PFSK-1 (cell line): ENCODE measurements at regions not wholly inside any gene's neighbourhood (a gene's known extent, or its start where the extent isn't known, plus 50 kb on each side); places are given as distances from the start of the nearest gene placed in this dataset.

ENCODE experiments used
- FOXP2 ChIP-seq: optimal IDR thresholded peaks from 2 replicates; pipeline ENCODE3; 2011; ENCODE audit warnings: borderline replicate concordance, control low read depth, inconsistent platforms; ENCODE audit not compliant: insufficient read depth; ENCODE audit errors: extremely low read length, extremely low read depth
- POLR2AphosphoS5 ChIP-seq: IDR thresholded peaks from 2 replicates; pipeline ENCODE4 v1.6.1; 2012; ENCODE audit warnings: low read depth, mild to moderate bottlenecking, control low read depth, low read length, moderate library complexity
- SIN3A ChIP-seq: IDR thresholded peaks from 2 replicates; pipeline ENCODE4 v1.6.1; 2012; ENCODE audit warnings: mild to moderate bottlenecking, low read length, moderate library complexity, borderline replicate concordance; ENCODE audit not compliant: insufficient read depth
- TAF1 ChIP-seq: IDR thresholded peaks from 2 replicates; pipeline ENCODE4 v1.6.1; 2012; ENCODE audit warnings: low read length, control low read depth, borderline replicate concordance; ENCODE audit not compliant: insufficient read depth
- TF ChIP-seq, protein P1 (sequence below), 2 experiments: IDR thresholded peaks; 2 replicates each; pipeline versions ENCODE4 v1.6.1 to v1.8.0; 2011 to 2012; ENCODE audit warnings: low read depth in 2 of 2, low read length in 2 of 2, control low read depth in 1 of 2, inconsistent platforms in 1 of 2, mild to moderate bottlenecking in 1 of 2, moderate library complexity in 1 of 2; ENCODE audit not compliant: insufficient read depth in 1 of 2

DNA sequence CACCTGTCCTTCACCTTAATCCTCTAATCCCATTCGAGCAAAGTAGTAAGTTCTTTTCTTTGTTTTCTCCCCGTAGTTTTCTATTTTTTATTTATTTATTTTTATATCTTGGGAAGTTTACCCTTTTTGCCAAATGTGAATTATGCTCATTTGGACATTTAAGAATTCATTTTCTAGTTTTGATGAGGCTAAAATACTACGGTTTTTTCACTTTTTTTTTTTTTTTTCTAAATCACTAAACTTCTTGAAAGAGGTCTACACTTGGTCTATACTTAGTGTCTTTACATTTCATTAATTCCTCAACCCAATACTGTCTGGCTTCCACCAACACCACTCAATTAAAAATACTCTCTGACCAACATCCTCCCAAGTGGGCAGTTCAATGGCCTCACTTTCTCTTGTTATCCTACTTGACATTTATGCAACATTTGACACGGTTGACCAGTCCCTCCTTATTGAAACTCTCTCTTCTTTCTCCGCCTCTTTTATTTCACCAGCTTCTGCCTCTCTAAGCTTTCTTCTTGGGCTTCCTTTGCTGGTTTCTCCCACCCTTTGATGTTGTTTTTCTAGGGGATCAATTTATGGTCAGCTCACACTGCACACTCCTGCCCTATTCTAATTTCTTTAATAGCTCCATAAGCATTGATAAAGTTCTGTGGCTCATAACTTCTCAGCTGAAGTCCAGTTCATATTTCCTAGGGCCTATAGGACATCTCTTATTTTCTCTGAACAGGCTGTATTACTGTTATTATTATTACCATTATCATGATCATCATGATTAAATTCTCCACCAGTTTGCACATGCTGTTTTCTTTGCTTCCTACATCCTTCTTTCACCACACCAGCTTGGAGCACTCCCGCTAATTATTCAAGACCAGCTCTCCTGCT lies 72.6 kb upstream of the CITED2 start:
- no peak for TF ChIP-seq POLR2AphosphoS5
- TF ChIP-seq, protein P1, sequence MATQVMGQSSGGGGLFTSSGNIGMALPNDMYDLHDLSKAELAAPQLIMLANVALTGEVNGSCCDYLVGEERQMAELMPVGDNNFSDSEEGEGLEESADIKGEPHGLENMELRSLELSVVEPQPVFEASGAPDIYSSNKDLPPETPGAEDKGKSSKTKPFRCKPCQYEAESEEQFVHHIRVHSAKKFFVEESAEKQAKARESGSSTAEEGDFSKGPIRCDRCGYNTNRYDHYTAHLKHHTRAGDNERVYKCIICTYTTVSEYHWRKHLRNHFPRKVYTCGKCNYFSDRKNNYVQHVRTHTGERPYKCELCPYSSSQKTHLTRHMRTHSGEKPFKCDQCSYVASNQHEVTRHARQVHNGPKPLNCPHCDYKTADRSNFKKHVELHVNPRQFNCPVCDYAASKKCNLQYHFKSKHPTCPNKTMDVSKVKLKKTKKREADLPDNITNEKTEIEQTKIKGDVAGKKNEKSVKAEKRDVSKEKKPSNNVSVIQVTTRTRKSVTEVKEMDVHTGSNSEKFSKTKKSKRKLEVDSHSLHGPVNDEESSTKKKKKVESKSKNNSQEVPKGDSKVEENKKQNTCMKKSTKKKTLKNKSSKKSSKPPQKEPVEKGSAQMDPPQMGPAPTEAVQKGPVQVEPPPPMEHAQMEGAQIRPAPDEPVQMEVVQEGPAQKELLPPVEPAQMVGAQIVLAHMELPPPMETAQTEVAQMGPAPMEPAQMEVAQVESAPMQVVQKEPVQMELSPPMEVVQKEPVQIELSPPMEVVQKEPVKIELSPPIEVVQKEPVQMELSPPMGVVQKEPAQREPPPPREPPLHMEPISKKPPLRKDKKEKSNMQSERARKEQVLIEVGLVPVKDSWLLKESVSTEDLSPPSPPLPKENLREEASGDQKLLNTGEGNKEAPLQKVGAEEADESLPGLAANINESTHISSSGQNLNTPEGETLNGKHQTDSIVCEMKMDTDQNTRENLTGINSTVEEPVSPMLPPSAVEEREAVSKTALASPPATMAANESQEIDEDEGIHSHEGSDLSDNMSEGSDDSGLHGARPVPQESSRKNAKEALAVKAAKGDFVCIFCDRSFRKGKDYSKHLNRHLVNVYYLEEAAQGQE (IDR thresholded peaks at IDR 0.05; ENCODE audit: insufficient read depth in 1 of 2, low read depth in 2 of 2, low read length in 2 of 2): no peak
- TF ChIP-seq TAF1: no peak
- TF ChIP-seq FOXP2: no peak

DNA sequence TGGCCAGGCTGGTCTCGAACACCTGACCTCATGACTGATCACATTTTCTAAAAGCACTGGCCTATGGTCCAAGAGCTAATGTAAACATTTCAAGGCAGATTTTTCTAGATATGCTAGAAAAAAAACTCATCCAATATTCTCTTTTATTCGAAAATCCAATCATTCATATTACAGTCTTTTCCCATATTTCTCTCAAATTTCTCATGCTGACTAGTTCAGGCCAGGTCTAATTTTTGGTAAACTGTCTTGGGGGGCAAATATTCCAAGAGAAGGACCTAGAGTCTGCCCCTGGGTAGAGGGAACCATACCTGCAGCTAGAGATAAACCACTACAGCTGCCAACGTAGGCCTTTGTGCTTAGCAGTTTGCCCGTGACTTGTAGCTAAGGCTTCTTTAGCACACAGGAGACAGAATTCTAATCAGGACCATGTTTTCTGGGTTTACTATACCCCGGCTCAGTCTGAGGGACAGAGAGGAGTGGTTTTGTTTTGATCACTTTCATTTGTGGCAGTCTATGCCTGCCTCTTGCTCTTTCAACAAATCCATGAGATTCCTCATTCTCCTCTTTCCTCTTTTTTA lies 71.8 kb upstream of the CITED2 start:
- TF ChIP-seq, protein P1 (IDR thresholded peaks at IDR 0.05; ENCODE audit: insufficient read depth in 1 of 2, low read depth in 2 of 2, low read length in 2 of 2): no peak

DNA sequence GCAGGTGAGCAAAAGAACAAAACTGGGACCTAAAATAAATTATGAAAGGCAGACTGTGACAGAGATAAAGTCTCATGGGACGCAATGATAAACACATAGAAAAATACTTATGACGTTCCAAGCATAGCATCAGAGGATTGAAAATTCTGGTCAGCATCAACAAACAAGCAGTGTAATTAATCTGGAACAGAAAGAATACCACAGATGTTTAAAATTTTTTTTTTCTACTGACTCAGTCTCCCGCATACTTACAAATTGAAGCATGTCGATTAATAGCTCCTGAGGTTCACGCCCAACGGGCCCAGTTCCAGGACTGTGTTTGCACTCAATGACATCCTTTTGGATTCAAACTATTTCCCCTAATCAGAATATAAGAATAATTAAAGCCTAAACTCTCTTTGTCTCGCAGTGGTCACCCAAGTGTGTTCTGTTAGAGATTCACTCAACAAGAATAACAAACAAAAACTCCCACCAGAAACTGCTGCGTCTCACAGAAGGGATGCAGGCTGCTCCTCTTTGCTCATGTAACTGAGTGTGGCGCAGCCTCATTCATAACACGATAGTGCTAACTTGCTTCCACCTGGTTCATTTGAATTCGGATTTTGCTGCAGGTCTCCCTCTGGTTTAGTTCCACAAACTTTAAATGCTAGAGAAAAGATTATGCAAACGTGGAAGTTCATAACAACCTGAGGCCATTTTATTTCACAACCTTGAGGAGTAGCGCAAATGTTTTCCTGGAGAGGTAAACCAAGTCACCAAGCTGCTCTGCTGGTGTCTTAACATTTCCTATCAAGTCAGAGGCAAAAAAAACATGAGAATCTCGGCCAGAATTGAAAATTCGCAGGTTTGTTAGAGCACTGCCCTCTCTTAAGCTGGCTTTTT lies 69.0 kb upstream of the CITED2 start:
- TF ChIP-seq, protein P1 (IDR thresholded peaks at IDR 0.05; ENCODE audit: insufficient read depth in 1 of 2, low read depth in 2 of 2, low read length in 2 of 2): no peak
- TF ChIP-seq FOXP2 (no peak), TAF1 (no peak), POLR2AphosphoS5 (no peak), SIN3A (no peak)

DNA sequence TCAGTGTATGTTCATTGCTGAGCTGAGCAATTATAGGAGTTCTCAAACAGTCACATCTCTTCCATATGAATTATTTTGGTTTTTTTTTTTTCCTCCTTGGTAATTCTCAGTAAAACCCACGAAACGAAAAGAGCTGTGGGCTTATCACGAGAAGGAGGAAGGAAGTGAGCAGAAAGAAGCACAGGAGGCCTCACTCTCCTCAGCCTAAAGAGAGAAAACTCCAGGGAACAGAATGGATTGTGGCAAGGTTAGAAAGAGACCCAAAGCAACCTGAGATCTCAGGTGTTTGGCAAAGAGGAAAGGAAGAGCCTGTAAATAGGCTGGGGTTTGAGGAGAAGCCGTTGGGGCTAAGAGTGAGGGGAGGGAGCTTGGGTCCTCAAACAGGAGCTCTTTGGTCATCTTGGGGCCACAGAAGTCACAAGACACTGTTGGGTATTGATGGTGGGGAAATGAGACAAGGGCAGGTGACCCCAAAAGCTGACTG lies 67.8 kb upstream of the CITED2 start:
- TF ChIP-seq FOXP2 (no peak), TAF1 (no peak), SIN3A (no peak), POLR2AphosphoS5 (no peak)
- TF ChIP-seq, protein P1 (IDR thresholded peaks at IDR 0.05; ENCODE audit: insufficient read depth in 1 of 2, low read depth in 2 of 2, low read length in 2 of 2): no peak
